Esophagus squamous epithelium (tissue), 4 donors: ENCODE measurements at regions not wholly inside any gene's neighbourhood (a gene's known extent, or its start where the extent isn't known, plus 50 kb on each side); places are given as distances from the start of the nearest gene placed in this dataset.

ENCODE experiments used
- CTCF ChIP-seq, 6 experiments: fragments of 450-650 bp in 4 of 6; fragments of 200-600 bp in 2 of 6; sonication (generic) in 2 of 6; IDR thresholded peaks; one replicate each; pipeline ENCODE4 v1.5.1; 2016 to 2019; ENCODE audit warnings: antibody characterized with exemption in 6 of 6, mild to moderate bottlenecking in 4 of 6, moderate library complexity in 4 of 6
- POLR2A ChIP-seq, 4 donors: fragments of 450-650 bp; IDR thresholded peaks; one replicate each; pipeline ENCODE4 v1.6.1; 2017; ENCODE audit warnings: antibody characterized with exemption in 4 of 4, mild to moderate bottlenecking in 4 of 4, moderate library complexity in 3 of 4

DNA sequence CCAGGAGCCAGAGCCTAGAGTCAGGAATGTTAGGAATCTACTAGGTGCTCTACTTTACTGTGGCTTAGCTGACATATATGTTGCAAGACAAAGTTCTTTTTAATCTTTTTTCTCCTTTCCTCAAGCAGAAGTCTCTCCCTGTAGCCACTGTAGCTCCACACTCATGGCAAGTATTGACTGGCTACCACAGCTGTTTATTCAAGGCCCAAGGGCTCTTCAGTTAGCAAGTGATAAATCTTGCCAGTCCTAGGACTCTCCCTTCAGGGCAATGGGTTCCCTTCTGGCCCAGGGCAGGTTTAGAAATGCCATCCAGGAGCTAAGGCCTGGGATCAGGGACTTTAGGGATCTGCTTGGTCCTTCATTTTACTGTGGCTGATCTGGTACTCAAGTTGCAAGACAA lies 82.0 kb upstream of the TNFRSF21 start:
- TF ChIP-seq CTCF (IDR thresholded peaks at IDR 0.05) (no peak), POLR2A (IDR thresholded peaks at IDR 0.05) (no peak)
